Putamen (tissue), 1 donor: ENCODE measurements at regions not wholly inside any gene's neighbourhood (a gene's known extent, or its start where the extent isn't known, plus 50 kb on each side); places are given as distances from the start of the nearest gene placed in this dataset.
A peak's percentile ranks its signal among the peaks of the same experiment; 100 is the strongest.
"Not testable (repeated sequence)": the region's sequence is repeated elsewhere in the genome, so short reads cannot be mapped to it uniquely, and the experiment has no call there.

Experiments
- DNase-seq: peaks from one replicate; pipeline ENCODE4 v3.0.0-alpha.2; 2016; ENCODE audit warnings: low spot score

GRCh38 chr4:166153548-166153947 is 280.5 kb downstream of the TLL1 start:
- DNase-seq: no peak

- peak; percentile 31 for DNase-seq
Measured at GRCh38 chr4:166162327-166162726, 289.3 kb downstream of the TLL1 start.

- DNase-seq: peak; percentile 74
Measured at GRCh38 chr4:166165829-166166420, 292.9 kb downstream of the TLL1 start.

GRCh38 chr4:166169111-166169510 is 296.1 kb downstream of the TLL1 start:
- no peak for DNase-seq

- DNase-seq: no peak
Measured at GRCh38 chr4:166172619-166173018, 299.6 kb downstream of the TLL1 start.

- DNase-seq: no peak
Measured at GRCh38 chr4:166174717-166175490, 301.9 kb downstream of the TLL1 start.

GRCh38 chr4:166182145-166182544 is 309.1 kb downstream of the TLL1 start:
- DNase-seq: no peak

GRCh38 chr4:166195101-166195500 is 322.1 kb downstream of the TLL1 start:
- DNase-seq: no peak

GRCh38 chr4:166197166-166197565 is 324.1 kb downstream of the TLL1 start:
- no peak for DNase-seq

GRCh38 chr4:166198041-166198440 is 325.0 kb downstream of the TLL1 start:
- no peak for DNase-seq

GRCh38 chr4:166198516-166199310 is 325.7 kb downstream of the TLL1 start:
- DNase-seq: no peak

- no peak for DNase-seq
Measured at GRCh38 chr4:166202991-166203390, 330.0 kb downstream of the TLL1 start.

- not testable (repeated sequence) for DNase-seq
Measured at GRCh38 chr4:166212326-166212725, 339.3 kb downstream of the TLL1 start.

GRCh38 chr4:166222271-166222670 is 349.2 kb downstream of the TLL1 start:
- no peak for DNase-seq

GRCh38 chr4:166228112-166228511 is 355.1 kb downstream of the TLL1 start:
- DNase-seq: no peak

- no peak for DNase-seq
Measured at GRCh38 chr4:166229799-166230198, 356.8 kb downstream of the TLL1 start.

- no peak for DNase-seq
Measured at GRCh38 chr4:166230841-166231240, 357.8 kb downstream of the TLL1 start.

- DNase-seq: no peak
Measured at GRCh38 chr4:166239354-166239753, 366.3 kb downstream of the TLL1 start.

GRCh38 chr4:166252487-166253402 is 379.7 kb downstream of the TLL1 start:
- no peak for DNase-seq

GRCh38 chr4:166257276-166257675 is 384.2 kb downstream of the TLL1 start:
- DNase-seq: no peak

- no peak for DNase-seq
Measured at GRCh38 chr4:166257891-166258290, 384.9 kb downstream of the TLL1 start.

GRCh38 chr4:166259081-166259480 is 386.0 kb downstream of the TLL1 start:
- no peak for DNase-seq
